WERI-Rb-1 (cell line): ENCODE measurements at regions not wholly inside any gene's neighbourhood (a gene's known extent, or its start where the extent isn't known, plus 50 kb on each side); places are given as distances from the start of the nearest gene placed in this dataset.

Experiments used
- DNase-seq: peaks from one replicate; pipeline ENCODE4 v3.0.0-alpha.2; 2020
- H3K27ac ChIP-seq: fragments of 250-450 bp; sonication (Bioruptor Pico); 2 replicates; pipeline ENCODE4 v1.5.1; 2020; ENCODE audit warnings: mild to moderate bottlenecking, moderate library complexity
- H3K27me3 ChIP-seq: fragments of 250-450 bp; sonication (Bioruptor Pico); 2 replicates; pipeline ENCODE4 v1.5.1; 2021; ENCODE audit warnings: mild to moderate bottlenecking, low read depth, moderate library complexity; ENCODE audit not compliant: insufficient read depth, severe bottlenecking
- H3K36me3 ChIP-seq: fragments of 250-450 bp; sonication (Bioruptor Pico); 2 replicates; pipeline ENCODE4 v1.5.1; 2020; ENCODE audit warnings: mild to moderate bottlenecking, moderate library complexity
- H3K4me3 ChIP-seq: 2 replicates; pipeline ENCODE4 v1.5.1; 2011; ENCODE audit warnings: low read depth, mild to moderate bottlenecking, control low read depth, low read length
- H3K9me3 ChIP-seq: fragments of 250-450 bp; sonication (Bioruptor Pico); 2 replicates; pipeline ENCODE4 v1.5.1; 2021; ENCODE audit warnings: mild to moderate bottlenecking, moderate library complexity; ENCODE audit not compliant: severe bottlenecking
- CTCF ChIP-seq: IDR thresholded peaks from 2 replicates; pipeline ENCODE4 v1.5.1; 2011; ENCODE audit warnings: low read depth, mild to moderate bottlenecking, control low read depth, inconsistent platforms, low read length

- Histone ChIP-seq H3K9me3 (no peaks in the 10 kb centered on the region), H3K36me3 (no peaks in the 10 kb centered on the region), H3K4me3 (no peak overlapping the region), H3K27ac (no peak overlapping the region), H3K27me3 (no peaks in the 10 kb centered on the region)
- no peak for DNase-seq
- no peak for TF ChIP-seq CTCF
Measured at GRCh38 chr7:46613116-46613515, 692.0 kb upstream of the IGFBP3 start.

GRCh38 chr7:46611508-46611907 lies 690.4 kb upstream of the IGFBP3 start:
- no peak for DNase-seq
- H3K27ac ChIP-seq = no peak overlapping the region
- H3K4me3 ChIP-seq = no peak overlapping the region
- H3K27me3 ChIP-seq = no peaks in the 10 kb centered on the region
- H3K9me3 ChIP-seq = no peaks in the 10 kb centered on the region
- no peaks in the 10 kb centered on the region for H3K36me3 ChIP-seq
- TF ChIP-seq CTCF = no peak

DNA sequence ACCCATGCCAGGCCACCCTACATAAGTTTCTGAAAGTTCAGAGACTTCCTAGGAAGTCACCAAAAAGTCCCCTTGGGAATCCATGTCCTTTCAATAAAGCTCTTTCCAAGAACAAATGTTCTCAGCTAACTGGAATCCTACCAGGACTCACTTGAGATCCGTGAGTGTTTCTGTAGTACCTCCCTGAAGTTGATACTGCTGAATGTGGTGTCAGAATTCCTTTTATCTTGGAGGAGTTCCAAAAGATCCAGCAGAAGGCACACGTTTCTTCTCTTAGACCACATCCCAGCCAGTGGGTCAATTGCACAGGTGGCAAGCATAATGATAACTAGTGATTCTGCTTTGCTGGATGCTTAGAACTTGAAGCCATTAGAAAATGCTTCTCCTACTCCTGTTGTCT lies 689.7 kb upstream of the IGFBP3 start:
- no peaks in the 10 kb centered on the region for H3K9me3 ChIP-seq
- DNase-seq = no peak
- no peaks in the 10 kb centered on the region for H3K27me3 ChIP-seq
- TF ChIP-seq CTCF = no peak
- H3K36me3 ChIP-seq = no peaks in the 10 kb centered on the region
- H3K27ac ChIP-seq = no peak overlapping the region
- H3K4me3 ChIP-seq = no peak overlapping the region

DNA sequence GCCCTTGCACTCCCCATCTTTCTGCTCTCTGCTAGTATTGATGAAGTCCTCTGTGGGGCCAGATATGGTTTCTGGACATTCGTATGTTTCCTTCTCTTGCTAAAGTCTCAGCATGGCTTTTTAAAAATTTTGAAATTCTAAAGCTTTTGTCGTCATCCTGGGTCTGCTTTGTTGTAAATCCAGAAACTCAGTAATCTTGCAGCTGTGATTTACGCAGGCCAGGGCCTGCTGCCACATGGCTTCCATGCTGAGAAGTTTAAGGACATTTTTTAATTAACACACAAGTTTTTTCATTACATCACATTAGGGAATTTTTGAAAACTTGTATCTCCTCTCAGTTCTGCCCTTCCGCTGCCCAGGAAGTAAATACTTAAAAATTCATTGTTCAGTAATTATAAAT lies 686.1 kb upstream of the IGFBP3 start:
- no peak overlapping the region for H3K4me3 ChIP-seq
- no peaks in the 10 kb centered on the region for H3K27me3 ChIP-seq
- no peaks in the 10 kb centered on the region for H3K9me3 ChIP-seq
- no peak for DNase-seq
- H3K27ac ChIP-seq = no peak overlapping the region
- no peaks in the 10 kb centered on the region for H3K36me3 ChIP-seq
- TF ChIP-seq CTCF = no peak

DNA sequence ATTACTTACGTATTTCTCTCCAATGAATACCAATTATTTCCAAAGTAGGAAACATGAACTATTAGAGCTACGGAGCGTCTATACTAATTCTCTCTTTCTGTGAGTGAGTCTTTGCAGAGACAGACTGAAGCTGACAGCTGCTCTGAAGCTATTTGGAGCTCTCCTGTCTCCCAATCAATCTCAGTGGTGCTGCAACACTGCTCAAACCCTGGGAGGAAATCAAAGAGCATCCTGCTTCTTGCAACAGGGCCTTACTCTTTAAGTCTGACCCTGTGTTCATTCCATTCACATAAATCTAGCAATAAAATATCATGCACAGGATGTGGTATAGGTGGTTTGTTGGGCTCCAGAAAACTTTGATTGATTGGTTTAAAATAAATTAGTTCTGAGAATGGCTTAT lies 685.7 kb upstream of the IGFBP3 start:
- Histone ChIP-seq H3K9me3 (no peaks in the 10 kb centered on the region), H3K27ac (no peak overlapping the region), H3K36me3 (no peaks in the 10 kb centered on the region), H3K4me3 (no peak overlapping the region), H3K27me3 (no peaks in the 10 kb centered on the region)
- no peak for TF ChIP-seq CTCF
- no peak for DNase-seq

DNA sequence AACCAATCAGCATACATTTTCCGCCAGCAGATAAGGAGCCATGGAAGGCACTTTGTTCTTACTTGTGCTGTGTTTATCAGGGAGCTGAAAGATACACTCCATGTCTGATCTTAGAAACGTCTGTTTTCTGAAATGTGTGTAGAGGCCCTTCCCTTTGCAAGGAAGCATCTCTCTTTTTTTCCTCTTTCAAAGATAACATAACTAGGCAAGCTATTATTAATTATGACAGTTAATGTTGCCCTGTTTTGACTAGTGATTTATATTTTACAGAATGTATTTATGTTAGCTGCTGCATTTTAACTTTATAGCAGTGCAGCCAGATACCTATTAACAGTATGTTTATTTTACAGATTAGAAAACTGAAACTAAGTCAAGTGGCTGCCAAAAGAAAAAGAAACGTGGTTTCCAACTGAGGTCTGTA lies 683.2 kb upstream of the IGFBP3 start:
- Histone ChIP-seq H3K9me3 (no peaks in the 10 kb centered on the region), H3K27ac (no peak overlapping the region), H3K27me3 (no peaks in the 10 kb centered on the region), H3K4me3 (no peak overlapping the region), H3K36me3 (no peaks in the 10 kb centered on the region)
- DNase-seq = no peak
- TF ChIP-seq CTCF = no peak
